BE2C (cell line): ENCODE measurements at regions not wholly inside any gene's neighbourhood (a gene's known extent, or its start where the extent isn't known, plus 50 kb on each side); places are given as distances from the start of the nearest gene placed in this dataset.

Source experiments
- DNase-seq: peaks from one replicate; pipeline ENCODE4 v3.0.0-alpha.2; 2020
- H3K27me3 ChIP-seq: fragments of 250-450 bp; sonication (Bioruptor Pico); 2 replicates; pipeline ENCODE4 v1.5.1; 2020; ENCODE audit warnings: mild to moderate bottlenecking
- H3K36me3 ChIP-seq: fragments of 250-450 bp; sonication (Bioruptor Pico); 2 replicates; pipeline ENCODE4 v1.5.1; 2020; ENCODE audit warnings: mild to moderate bottlenecking
- H3K4me1 ChIP-seq: fragments of 250-450 bp; sonication (Bioruptor Pico); 2 replicates; pipeline ENCODE4 v1.5.1; 2020
- H3K4me3 ChIP-seq: 2 replicates; pipeline ENCODE4 v1.5.1; 2011; ENCODE audit warnings: low read depth, low read length
- H3K9me3 ChIP-seq: fragments of 250-450 bp; sonication (Bioruptor Pico); 2 replicates; pipeline ENCODE4 v1.5.1; 2020
- TF ChIP-seq, protein P1 (sequence below): IDR thresholded peaks from 2 replicates; pipeline ENCODE4 v1.5.1; 2012; ENCODE audit warnings: mild to moderate bottlenecking, low read depth, low read length

DNA sequence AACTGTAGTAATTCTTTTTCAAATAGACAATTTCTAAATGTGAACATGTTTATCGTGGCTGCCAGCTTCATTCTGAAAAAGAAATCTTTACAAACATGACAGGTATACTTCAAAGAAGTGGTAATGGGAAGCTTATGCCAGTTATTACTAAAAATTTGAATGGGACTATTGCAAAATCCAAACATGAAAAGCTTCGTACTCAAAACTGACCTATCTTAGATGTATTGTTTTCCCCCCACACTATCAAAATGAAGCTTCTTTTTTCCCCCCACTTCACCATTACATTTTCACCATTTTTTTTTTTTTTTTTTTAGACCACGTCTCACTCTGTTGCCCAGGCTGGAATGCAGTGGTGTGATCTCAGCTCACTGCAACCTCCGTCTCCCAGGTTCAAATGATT, 50.4 kb upstream of the SERTAD2 start:
- H3K9me3 ChIP-seq = no peaks in the 10 kb centered on the region
- no peak for DNase-seq
- H3K27me3 ChIP-seq = no peaks in the 10 kb centered on the region
- no peak overlapping the region for H3K4me3 ChIP-seq
- TF ChIP-seq, protein P1, sequence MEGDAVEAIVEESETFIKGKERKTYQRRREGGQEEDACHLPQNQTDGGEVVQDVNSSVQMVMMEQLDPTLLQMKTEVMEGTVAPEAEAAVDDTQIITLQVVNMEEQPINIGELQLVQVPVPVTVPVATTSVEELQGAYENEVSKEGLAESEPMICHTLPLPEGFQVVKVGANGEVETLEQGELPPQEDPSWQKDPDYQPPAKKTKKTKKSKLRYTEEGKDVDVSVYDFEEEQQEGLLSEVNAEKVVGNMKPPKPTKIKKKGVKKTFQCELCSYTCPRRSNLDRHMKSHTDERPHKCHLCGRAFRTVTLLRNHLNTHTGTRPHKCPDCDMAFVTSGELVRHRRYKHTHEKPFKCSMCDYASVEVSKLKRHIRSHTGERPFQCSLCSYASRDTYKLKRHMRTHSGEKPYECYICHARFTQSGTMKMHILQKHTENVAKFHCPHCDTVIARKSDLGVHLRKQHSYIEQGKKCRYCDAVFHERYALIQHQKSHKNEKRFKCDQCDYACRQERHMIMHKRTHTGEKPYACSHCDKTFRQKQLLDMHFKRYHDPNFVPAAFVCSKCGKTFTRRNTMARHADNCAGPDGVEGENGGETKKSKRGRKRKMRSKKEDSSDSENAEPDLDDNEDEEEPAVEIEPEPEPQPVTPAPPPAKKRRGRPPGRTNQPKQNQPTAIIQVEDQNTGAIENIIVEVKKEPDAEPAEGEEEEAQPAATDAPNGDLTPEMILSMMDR = no peak
- no peaks in the 10 kb centered on the region for H3K36me3 ChIP-seq
- H3K4me1 ChIP-seq = no peaks in the 10 kb centered on the region

DNA sequence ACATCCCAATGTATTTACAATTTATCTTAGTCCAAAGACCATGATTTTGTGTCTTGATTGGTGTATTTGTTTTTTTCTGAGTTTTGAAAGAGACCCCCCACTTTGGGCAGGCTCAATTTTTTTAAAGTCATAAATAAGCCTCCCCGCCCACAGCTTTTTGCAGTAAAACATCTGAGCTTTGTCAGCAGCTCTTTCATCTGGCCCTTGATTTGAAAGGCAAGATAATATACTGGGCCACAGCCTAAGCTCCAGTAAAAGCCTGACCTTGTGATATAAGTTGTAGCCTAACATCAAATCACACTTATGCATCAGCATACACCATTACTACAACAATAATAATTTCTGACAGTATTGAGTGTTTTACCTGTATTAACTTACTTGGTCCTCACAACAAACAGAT, 51.3 kb upstream of the SERTAD2 start:
- Histone ChIP-seq H3K4me3 (no peak overlapping the region), H3K4me1 (no peaks in the 10 kb centered on the region), H3K9me3 (no peaks in the 10 kb centered on the region), H3K27me3 (no peaks in the 10 kb centered on the region), H3K36me3 (no peaks in the 10 kb centered on the region)
- TF ChIP-seq, protein P1 = no peak
- no peak for DNase-seq

DNA sequence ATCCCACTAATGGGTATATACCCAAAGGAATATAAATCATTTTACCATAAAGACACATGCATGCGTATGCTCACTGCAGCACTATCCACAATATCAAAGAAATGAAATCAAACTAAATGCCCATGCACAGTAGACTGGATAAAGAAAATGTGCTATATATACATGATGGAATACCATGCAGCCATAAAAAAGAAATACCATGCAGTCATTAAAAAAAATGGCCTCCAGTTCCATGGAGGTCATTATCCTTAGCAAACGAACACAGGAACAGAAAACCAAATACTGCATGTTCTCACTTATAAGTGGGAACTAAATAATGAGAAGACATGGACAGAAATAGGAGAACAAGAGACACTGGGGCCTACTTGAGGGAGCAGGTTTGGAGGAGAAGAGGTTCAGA, 53.6 kb upstream of the SERTAD2 start:
- Histone ChIP-seq H3K4me1 (no peaks in the 10 kb centered on the region), H3K9me3 (no peaks in the 10 kb centered on the region), H3K4me3 (no peak overlapping the region), H3K27me3 (no peaks in the 10 kb centered on the region), H3K36me3 (no peaks in the 10 kb centered on the region)
- TF ChIP-seq, protein P1 = no peak
- DNase-seq = no peak

DNA sequence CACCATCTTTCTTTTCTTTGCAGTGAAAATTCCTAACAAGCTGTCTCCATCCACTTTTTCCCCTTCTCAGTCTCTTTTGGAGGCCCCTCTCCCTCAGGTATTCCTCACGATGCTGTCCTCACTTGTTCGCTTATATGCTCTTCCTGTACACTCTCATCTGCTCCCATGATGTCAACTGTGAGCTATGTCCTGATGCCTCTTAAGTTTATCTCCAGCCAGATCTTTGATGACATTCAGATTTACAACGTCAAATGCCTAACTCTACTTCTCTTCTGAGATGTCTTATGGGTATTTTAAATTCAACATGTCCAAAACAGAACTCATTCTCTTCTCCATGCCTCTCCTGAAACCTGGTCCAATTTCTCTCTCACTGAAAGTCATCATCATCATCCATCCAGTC, 55.1 kb upstream of the SERTAD2 start:
- no peaks in the 10 kb centered on the region for H3K4me1 ChIP-seq
- no peaks in the 10 kb centered on the region for H3K36me3 ChIP-seq
- H3K27me3 ChIP-seq = no peaks in the 10 kb centered on the region
- no peaks in the 10 kb centered on the region for H3K9me3 ChIP-seq
- DNase-seq = no peak
- no peak overlapping the region for H3K4me3 ChIP-seq
- TF ChIP-seq, protein P1 = no peak

DNA sequence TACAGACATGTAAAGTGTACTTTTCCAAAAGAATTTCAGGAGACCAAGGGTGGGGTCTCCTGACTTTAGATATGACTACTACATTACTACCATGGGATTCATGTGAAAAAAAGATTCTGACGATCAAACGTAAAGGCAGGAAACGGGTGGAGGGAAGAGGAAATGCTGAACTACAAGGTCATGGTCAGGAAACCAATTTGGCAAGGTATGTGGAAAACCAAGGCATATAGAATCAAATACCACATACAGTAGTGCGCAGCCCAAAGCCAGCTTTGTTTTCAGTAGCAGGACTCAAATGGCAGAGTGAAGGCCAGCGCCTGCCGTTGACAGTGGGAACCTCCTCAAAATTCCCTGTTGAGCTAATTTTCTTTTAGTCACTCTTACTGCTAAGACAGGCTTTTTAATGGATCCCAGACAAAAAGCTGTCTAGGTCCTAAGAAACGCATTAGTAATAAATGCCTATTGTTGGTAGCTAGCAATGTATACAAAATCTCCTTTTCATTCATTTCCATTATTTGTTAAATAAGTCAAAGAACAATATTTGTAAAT, 57.6 kb upstream of the SERTAD2 start:
- TF ChIP-seq, protein P1 = no peak
- DNase-seq = no peak
- Histone ChIP-seq H3K36me3 (no peaks in the 10 kb centered on the region), H3K9me3 (no peaks in the 10 kb centered on the region), H3K27me3 (no peaks in the 10 kb centered on the region), H3K4me3 (no peak overlapping the region), H3K4me1 (no peaks in the 10 kb centered on the region)

DNA sequence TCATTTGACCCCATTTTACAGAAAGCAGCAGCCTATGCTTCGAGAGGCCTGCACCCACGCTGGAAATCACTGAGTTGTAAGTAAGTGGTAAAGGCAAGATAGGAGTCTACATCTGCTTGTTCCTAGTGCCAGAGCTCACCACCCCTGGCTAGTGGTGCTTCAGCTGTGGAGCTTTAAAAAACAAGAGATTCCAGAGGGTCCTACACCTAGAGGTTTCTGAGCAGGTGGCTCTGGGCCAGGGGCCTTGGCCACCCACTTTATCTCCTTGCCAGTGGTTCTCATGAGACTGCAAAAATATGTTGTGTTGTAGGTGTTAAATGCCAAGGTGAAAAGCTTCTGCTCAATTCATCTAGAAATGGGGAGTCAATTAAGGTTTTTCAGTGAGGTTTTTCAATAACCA, 60.0 kb upstream of the SERTAD2 start:
- Histone ChIP-seq H3K4me1 (no peaks in the 10 kb centered on the region), H3K36me3 (no peaks in the 10 kb centered on the region), H3K9me3 (no peaks in the 10 kb centered on the region), H3K27me3 (no peaks in the 10 kb centered on the region), H3K4me3 (no peak overlapping the region)
- DNase-seq = no peak
- TF ChIP-seq, protein P1 = no peak
